ENCODE measurements at regions not wholly inside any gene's neighbourhood (a gene's known extent, or its start where the extent isn't known, plus 50 kb on each side); places are given as distances from the start of the nearest gene placed in this dataset.
"Not testable (repeated sequence)": the region's sequence is repeated elsewhere in the genome, so short reads cannot be mapped to it uniquely, and the experiment has no call there.

- no peak for DNase-seq (ENCODE audit: low read depth, low spot score)
- TF ChIP-seq, protein P1, sequence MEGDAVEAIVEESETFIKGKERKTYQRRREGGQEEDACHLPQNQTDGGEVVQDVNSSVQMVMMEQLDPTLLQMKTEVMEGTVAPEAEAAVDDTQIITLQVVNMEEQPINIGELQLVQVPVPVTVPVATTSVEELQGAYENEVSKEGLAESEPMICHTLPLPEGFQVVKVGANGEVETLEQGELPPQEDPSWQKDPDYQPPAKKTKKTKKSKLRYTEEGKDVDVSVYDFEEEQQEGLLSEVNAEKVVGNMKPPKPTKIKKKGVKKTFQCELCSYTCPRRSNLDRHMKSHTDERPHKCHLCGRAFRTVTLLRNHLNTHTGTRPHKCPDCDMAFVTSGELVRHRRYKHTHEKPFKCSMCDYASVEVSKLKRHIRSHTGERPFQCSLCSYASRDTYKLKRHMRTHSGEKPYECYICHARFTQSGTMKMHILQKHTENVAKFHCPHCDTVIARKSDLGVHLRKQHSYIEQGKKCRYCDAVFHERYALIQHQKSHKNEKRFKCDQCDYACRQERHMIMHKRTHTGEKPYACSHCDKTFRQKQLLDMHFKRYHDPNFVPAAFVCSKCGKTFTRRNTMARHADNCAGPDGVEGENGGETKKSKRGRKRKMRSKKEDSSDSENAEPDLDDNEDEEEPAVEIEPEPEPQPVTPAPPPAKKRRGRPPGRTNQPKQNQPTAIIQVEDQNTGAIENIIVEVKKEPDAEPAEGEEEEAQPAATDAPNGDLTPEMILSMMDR (IDR thresholded peaks at IDR 0.05; ENCODE audit: insufficient read depth, low read length, missing control alignments) = no peak
- H3K4me3 ChIP-seq (ENCODE audit: low read depth, low read length) = no peak overlapping the region
- ChIA-PET POLR2A (no interaction called here), CTCF (interaction anchor here (1.1 to 1.3 kb wide), 2 partner anchors 16 to 562 kb away, joined by 3 to 5 read pairs; no protein-coding TSS in a partner anchor)
Measured at GRCh38 chr1:38587766-38588165, 271.8 kb downstream of the RRAGC start.

GRCh38 chr1:38586993-38587646 lies 272.5 kb downstream of the RRAGC start:
- ChIA-PET CTCF (interaction anchor here (0.8 to 1.3 kb wide), 6 partner anchors 8 to 561 kb away, joined by 3 to 5 read pairs (median 3); no protein-coding TSS in a partner anchor), POLR2A (no interaction called here)
- TF ChIP-seq, protein P1 (IDR thresholded peaks at IDR 0.05; ENCODE audit: insufficient read depth, low read length, missing control alignments) = peak; percentile 84
- no peak overlapping the region for H3K4me3 ChIP-seq (ENCODE audit: low read depth, low read length)
- DNase-seq (ENCODE audit: low read depth, low spot score) = no peak

DNA sequence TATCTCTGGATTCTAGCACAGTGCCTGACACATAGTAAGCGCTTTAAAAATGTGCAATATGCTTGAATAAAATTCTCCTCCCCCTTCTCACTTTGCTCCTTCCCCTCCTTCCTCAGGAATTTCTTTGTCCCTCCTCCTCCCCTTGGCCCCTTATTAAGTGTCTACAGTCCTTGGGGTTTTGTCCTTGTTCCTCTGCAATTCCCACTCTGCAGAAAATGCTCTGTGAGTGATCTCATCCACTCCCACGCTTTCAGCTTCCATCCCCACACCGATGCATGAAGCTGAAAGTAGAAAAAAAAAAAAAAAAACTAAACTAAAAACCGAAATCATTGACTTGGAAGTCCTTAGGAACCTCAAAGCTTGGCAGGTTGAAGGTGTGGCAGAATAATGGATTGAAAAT lies 273.6 kb downstream of the RRAGC start:
- ChIA-PET POLR2A (no interaction called here), CTCF (interaction anchor here (1.0 to 1.1 kb wide), 2 partner anchors 9 to 559 kb away, joined by 3 read pairs; no protein-coding TSS in a partner anchor)
- DNase-seq (ENCODE audit: low read depth, low spot score) = no peak
- no peak overlapping the region for H3K4me3 ChIP-seq (ENCODE audit: low read depth, low read length)
- TF ChIP-seq, protein P1 (IDR thresholded peaks at IDR 0.05; ENCODE audit: insufficient read depth, low read length, missing control alignments) = no peak

DNA sequence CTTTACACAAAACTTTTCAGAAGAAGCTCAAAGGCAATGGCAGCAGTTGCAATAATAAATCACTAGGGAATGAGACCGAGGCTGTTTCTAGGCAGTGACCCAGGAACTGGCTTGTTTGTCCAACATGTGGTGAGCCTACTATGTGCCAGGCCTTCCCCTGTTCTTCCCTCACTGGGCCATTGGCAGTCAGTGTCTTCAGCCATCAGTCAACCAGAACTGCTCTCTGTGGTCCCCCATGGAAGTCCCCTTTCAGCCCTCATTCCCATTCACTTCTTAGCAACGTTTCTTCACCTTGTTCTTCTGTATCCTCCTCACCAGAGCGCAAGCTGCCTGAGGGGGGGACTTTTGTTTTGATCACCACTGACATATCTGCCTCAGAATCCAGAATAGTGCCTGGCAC lies 274.1 kb downstream of the RRAGC start:
- ChIA-PET POLR2A (no interaction called here), CTCF (interaction anchor here (1.0 kb wide), 1 partner anchor 559 kb away, joined by 3 read pairs; no protein-coding TSS in a partner anchor)
- no peak for DNase-seq (ENCODE audit: low read depth, low spot score)
- TF ChIP-seq, protein P1 (IDR thresholded peaks at IDR 0.05; ENCODE audit: insufficient read depth, low read length, missing control alignments) = no peak
- H3K4me3 ChIP-seq (ENCODE audit: low read depth, low read length) = no peak overlapping the region

- POLR2A ChIA-PET = interaction anchor here (0.6 kb wide), 1 partner anchor 498 kb away, joined by 3 read pairs; no protein-coding TSS in a partner anchor
- DNase-seq (ENCODE audit: low read depth, low spot score) = no peak
- TF ChIP-seq, protein P1 (IDR thresholded peaks at IDR 0.05; ENCODE audit: insufficient read depth, low read length, missing control alignments) = no peak
- H3K4me3 ChIP-seq (ENCODE audit: low read depth, low read length) = no peak overlapping the region
- CTCF ChIA-PET = no interaction called here
Measured at GRCh38 chr1:38584448-38585355, 274.9 kb downstream of the RRAGC start.

DNA sequence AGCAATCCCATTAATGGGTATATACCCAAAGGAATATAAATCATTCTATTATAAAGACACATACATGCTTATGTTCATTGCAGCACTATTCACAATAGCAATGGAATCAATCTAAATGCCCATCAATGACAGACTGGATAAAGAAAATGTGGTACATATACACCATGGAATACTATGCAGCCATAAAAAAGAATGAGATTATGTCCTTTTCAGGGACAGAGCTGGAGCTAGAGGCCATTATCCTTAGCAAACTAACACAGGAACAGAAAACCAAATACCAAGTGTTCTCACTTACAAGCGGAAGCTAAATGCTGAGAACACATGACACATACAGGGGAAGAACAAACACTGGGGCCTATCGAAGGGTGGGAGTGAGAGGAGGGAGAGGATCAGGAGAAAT lies 276.3 kb downstream of the RRAGC start:
- CTCF ChIA-PET; DNase-seq (ENCODE audit: low read depth, low spot score); H3K4me3 ChIP-seq (ENCODE audit: low read depth, low read length); POLR2A ChIA-PET: not testable (repeated sequence)
